ENCODE measurements at regions not wholly inside any gene's neighbourhood (a gene's known extent, or its start where the extent isn't known, plus 50 kb on each side); places are given as distances from the start of the nearest gene placed in this dataset.
"Not testable (repeated sequence)": the region's sequence is repeated elsewhere in the genome, so short reads cannot be mapped to it uniquely, and the experiment has no call there.

- ChIA-PET CTCF (interaction anchor here (0.6 to 1.7 kb wide), 2 partner anchors 11 to 648 kb away, joined by 3 to 5 read pairs; no protein-coding TSS in a partner anchor), POLR2A (no interaction called here)
- DNase-seq (ENCODE audit: extremely low spot score): no peak
- TF ChIP-seq FOXK2 (IDR thresholded peaks at IDR 0.05): no peak
- no peak for TF ChIP-seq FOXM1 (IDR thresholded peaks at IDR 0.05; ENCODE audit: borderline replicate concordance)
- TF ChIP-seq FOXA1 (IDR thresholded peaks at IDR 0.05): no peak
- TF ChIP-seq HDGF (IDR thresholded peaks at IDR 0.05; ENCODE audit: borderline replicate concordance): no peak
- TF ChIP-seq TARDBP (IDR thresholded peaks at IDR 0.05): no peak
- no peak for TF ChIP-seq PKNOX1 (IDR thresholded peaks at IDR 0.05)
- TF ChIP-seq LEF1 (IDR thresholded peaks at IDR 0.05; ENCODE audit: borderline replicate concordance): no peak
- no peak for TF ChIP-seq SP1 (IDR thresholded peaks at IDR 0.05)
- TF ChIP-seq ELF4 (IDR thresholded peaks at IDR 0.05): no peak
- no peak for TF ChIP-seq NFRKB (IDR thresholded peaks at IDR 0.05)
- no peak for TF ChIP-seq L3MBTL2 (conservative IDR thresholded peaks at IDR 0.05)
- no peak for TF ChIP-seq CTBP1 (IDR thresholded peaks at IDR 0.05; ENCODE audit: borderline replicate concordance)
- no peak for TF ChIP-seq ARNT (IDR thresholded peaks at IDR 0.05)
- no peak for TF ChIP-seq BHLHE40 (IDR thresholded peaks at IDR 0.05; ENCODE audit: borderline replicate concordance)
- no peak for TF ChIP-seq SUZ12 (IDR thresholded peaks at IDR 0.05)
- no peak for TF ChIP-seq ZNF384 (IDR thresholded peaks at IDR 0.05)
Measured at GRCh38 chr11:109698237-109698636, 276.2 kb downstream of the C11orf87 start.

DNA sequence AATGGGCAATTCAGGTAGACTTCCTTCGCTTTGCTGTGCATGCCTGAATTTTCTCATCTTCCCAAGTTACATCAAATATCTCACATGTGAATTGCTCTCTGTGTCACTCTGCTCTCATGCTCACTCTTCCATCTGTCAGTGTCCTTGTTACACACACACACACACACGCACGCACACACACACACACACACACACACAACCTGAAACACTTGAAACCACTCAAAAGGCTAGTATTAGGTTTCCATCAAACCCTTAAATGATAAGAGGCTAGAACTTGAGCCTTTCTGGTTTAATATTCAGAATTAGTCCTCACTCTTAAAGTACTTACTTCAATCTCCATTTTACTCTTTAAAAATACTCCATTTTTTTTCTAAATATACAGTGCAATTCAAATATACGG, 282.4 kb downstream of the C11orf87 start:
- POLR2A ChIA-PET: no interaction called here
- no peak for TF ChIP-seq LEF1 (IDR thresholded peaks at IDR 0.05; ENCODE audit: borderline replicate concordance)
- DNase-seq (ENCODE audit: extremely low spot score): no peak
- CTCF ChIA-PET: no interaction called here

GRCh38 chr11:109706945-109707344, 285.0 kb downstream of the C11orf87 start:
- ChIA-PET CTCF (interaction anchor here (0.6 kb wide), 1 partner anchor 14 kb away, joined by 3 read pairs; no protein-coding TSS in a partner anchor), POLR2A (no interaction called here)
- no peak for DNase-seq (ENCODE audit: extremely low spot score)
- no peak for TF ChIP-seq NFRKB (IDR thresholded peaks at IDR 0.05)
- TF ChIP-seq PKNOX1 (IDR thresholded peaks at IDR 0.05): no peak
- TF ChIP-seq CTBP1 (IDR thresholded peaks at IDR 0.05; ENCODE audit: borderline replicate concordance): no peak
- no peak for TF ChIP-seq TARDBP (IDR thresholded peaks at IDR 0.05)
- no peak for TF ChIP-seq L3MBTL2 (conservative IDR thresholded peaks at IDR 0.05)

DNA sequence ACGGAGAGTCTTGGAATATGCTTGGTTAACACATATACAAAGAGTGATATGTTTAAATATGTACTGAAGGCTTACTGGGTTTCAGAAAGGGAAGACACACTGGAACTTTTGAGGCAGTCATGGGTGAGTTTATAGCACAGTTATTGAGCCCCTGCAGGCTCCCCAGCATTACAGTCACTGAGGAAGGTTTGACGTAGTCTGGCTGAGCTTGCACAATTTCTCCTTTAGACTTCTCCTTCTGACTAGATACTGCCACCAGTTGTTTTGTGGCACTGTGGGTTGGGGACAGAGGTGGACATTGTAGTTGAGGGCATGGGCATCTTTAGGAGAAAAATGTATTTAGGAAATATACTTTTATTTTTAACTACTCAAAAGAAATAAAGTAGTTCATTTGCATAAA, 285.4 kb downstream of the C11orf87 start:
- no peak for DNase-seq (ENCODE audit: extremely low spot score)
- POLR2A ChIA-PET: no interaction called here
- CTCF ChIA-PET: no interaction called here
- no peak for TF ChIP-seq FOXM1 (IDR thresholded peaks at IDR 0.05; ENCODE audit: borderline replicate concordance)
- TF ChIP-seq TARDBP (IDR thresholded peaks at IDR 0.05): no peak
- no peak for TF ChIP-seq ELF4 (IDR thresholded peaks at IDR 0.05)
- TF ChIP-seq CTBP1 (IDR thresholded peaks at IDR 0.05; ENCODE audit: borderline replicate concordance): no peak
- no peak for TF ChIP-seq BHLHE40 (IDR thresholded peaks at IDR 0.05; ENCODE audit: borderline replicate concordance)
- TF ChIP-seq SUZ12 (IDR thresholded peaks at IDR 0.05): no peak
- TF ChIP-seq PKNOX1 (IDR thresholded peaks at IDR 0.05): no peak
- no peak for TF ChIP-seq SP1 (IDR thresholded peaks at IDR 0.05)
- TF ChIP-seq ARNT (IDR thresholded peaks at IDR 0.05): no peak
- no peak for TF ChIP-seq NFRKB (IDR thresholded peaks at IDR 0.05)

DNA sequence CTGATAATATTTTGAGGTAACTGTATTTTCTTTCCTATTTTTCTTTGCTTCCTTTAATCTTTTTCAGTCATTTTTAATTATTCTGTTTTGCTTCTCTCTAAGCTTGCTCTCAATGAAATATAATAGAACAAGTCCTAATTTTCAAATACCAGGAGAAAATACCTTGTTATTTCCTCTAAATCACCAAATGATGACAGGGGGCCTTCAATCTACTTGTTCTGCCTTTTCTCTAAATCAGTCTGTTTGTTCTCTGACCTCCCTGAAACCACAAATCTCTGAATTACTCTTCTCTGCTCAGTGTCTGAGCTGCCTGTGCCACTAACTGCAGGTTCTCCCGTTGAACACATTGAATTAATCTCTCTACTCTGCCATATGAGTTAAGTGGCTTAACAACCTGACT, 286.2 kb downstream of the C11orf87 start:
- no peak for DNase-seq (ENCODE audit: extremely low spot score)
- ChIA-PET POLR2A (no interaction called here), CTCF (no interaction called here)
- TF ChIP-seq SUZ12 (IDR thresholded peaks at IDR 0.05) (no peak), HDGF (IDR thresholded peaks at IDR 0.05; ENCODE audit: borderline replicate concordance) (no peak), NFRKB (IDR thresholded peaks at IDR 0.05) (no peak), ZNF384 (IDR thresholded peaks at IDR 0.05) (no peak), PKNOX1 (IDR thresholded peaks at IDR 0.05) (no peak), TARDBP (IDR thresholded peaks at IDR 0.05) (no peak), FOXA1 (IDR thresholded peaks at IDR 0.05) (no peak), FOXM1 (IDR thresholded peaks at IDR 0.05; ENCODE audit: borderline replicate concordance) (no peak), FOXK2 (IDR thresholded peaks at IDR 0.05) (no peak), BHLHE40 (IDR thresholded peaks at IDR 0.05; ENCODE audit: borderline replicate concordance) (no peak), CTBP1 (IDR thresholded peaks at IDR 0.05; ENCODE audit: borderline replicate concordance) (no peak), ARNT (IDR thresholded peaks at IDR 0.05) (no peak)

DNA sequence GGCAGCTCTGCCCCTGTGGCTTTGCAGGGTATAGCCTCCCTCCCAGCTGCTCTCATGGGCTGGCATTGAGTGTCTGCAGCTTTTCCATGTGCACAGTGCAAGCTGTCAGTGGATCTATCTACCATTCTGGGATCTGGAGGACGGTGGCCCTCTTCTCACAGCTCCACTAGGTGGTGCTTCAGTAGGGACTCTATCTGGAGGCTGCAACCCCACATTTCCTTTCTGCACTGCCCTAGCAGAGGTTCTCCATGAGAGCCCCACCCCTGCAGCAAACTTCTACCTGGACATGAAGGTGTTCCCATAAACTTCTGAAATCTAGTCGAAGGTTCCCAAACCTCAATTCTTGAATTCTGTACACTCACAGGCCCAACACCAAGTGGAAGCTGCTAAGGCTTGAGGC, 292.5 kb downstream of the C11orf87 start:
- CTCF ChIA-PET; POLR2A ChIA-PET; DNase-seq (ENCODE audit: extremely low spot score): not testable (repeated sequence)

- DNase-seq (ENCODE audit: extremely low spot score); CTCF ChIA-PET; POLR2A ChIA-PET: not testable (repeated sequence)
Measured at GRCh38 chr11:109715424-109715823, 293.4 kb downstream of the C11orf87 start.
